H1 (cell line): ENCODE measurements at regions not wholly inside any gene's neighbourhood (a gene's known extent, or its start where the extent isn't known, plus 50 kb on each side); places are given as distances from the start of the nearest gene placed in this dataset.

Experiments
- ATF3 ChIP-seq: IDR thresholded peaks from 2 replicates; pipeline ENCODE4 v1.6.1; 2011; ENCODE audit warnings: low read depth, mild to moderate bottlenecking, low read length; ENCODE audit not compliant: insufficient read depth
- BACH1 ChIP-seq: IDR thresholded peaks from 2 replicates; pipeline ENCODE4 v1.6.1; 2012; ENCODE audit warnings: low read length, improper control_type of control experiment
- CTBP2 ChIP-seq: IDR thresholded peaks from 2 replicates; pipeline ENCODE4 v1.7.0; 2011; ENCODE audit warnings: borderline replicate concordance, mild to moderate bottlenecking, moderate library complexity, mixed read lengths, low read length; ENCODE audit not compliant: insufficient read depth, insufficient read length
- FOSL1 ChIP-seq: IDR thresholded peaks from 2 replicates; pipeline ENCODE4 v1.6.1; 2011; ENCODE audit warnings: mild to moderate bottlenecking, low read depth, low read length, moderate library complexity; ENCODE audit not compliant: insufficient read depth
- TF ChIP-seq, protein P1 (sequence below), 3 experiments: IDR thresholded peaks; 1 replicate in 2 of 3; 2 replicates in 1 of 3; pipeline versions ENCODE4 v1.5.1 to v1.6.1; 2011; ENCODE audit warnings: low read length in 3 of 3, mild to moderate bottlenecking in 3 of 3, inconsistent platforms in 2 of 3, low read depth in 1 of 3, moderate library complexity in 1 of 3; ENCODE audit not compliant: insufficient read depth in 1 of 3; ENCODE audit errors: control extremely low read depth in 1 of 3

GRCh38 chr15:35282965-35283496 is 197.9 kb upstream of the NANOGP8 start (continued):
- TF ChIP-seq, protein P1, sequence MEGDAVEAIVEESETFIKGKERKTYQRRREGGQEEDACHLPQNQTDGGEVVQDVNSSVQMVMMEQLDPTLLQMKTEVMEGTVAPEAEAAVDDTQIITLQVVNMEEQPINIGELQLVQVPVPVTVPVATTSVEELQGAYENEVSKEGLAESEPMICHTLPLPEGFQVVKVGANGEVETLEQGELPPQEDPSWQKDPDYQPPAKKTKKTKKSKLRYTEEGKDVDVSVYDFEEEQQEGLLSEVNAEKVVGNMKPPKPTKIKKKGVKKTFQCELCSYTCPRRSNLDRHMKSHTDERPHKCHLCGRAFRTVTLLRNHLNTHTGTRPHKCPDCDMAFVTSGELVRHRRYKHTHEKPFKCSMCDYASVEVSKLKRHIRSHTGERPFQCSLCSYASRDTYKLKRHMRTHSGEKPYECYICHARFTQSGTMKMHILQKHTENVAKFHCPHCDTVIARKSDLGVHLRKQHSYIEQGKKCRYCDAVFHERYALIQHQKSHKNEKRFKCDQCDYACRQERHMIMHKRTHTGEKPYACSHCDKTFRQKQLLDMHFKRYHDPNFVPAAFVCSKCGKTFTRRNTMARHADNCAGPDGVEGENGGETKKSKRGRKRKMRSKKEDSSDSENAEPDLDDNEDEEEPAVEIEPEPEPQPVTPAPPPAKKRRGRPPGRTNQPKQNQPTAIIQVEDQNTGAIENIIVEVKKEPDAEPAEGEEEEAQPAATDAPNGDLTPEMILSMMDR (IDR thresholded peaks at IDR 0.05; ENCODE audit: control extremely low read depth in 1 of 3, insufficient read depth in 1 of 3, low read depth in 1 of 3, low read length in 3 of 3), result no peak
- TF ChIP-seq ATF3 (no peak), CTBP2 (no peak), BACH1 (no peak), FOSL1 (no peak)
- TF ChIP-seq, all 59 proteins: peak for 0
